WTC11 (cell line): ENCODE measurements at regions not wholly inside any gene's neighbourhood (a gene's known extent, or its start where the extent isn't known, plus 50 kb on each side); places are given as distances from the start of the nearest gene placed in this dataset.

ENCODE experiments used
- ATAC-seq: fragments of 200-7000 bp; cut with Tn5 transposase; 2 replicates; pipeline ENCODE4 v1.10.0; 2021; ENCODE audit warnings: mild to moderate bottlenecking, moderate library complexity
- CTCF ChIA-PET: fragments of 300-600 bp; sonication (Branson Sonifier 250); formaldehyde crosslinking; loops from one replicate; lab custom pipeline; 2021; ENCODE audit warnings: antibody characterized with exemption; lab: Charles Lee
- POLR2A ChIA-PET: fragments of 350-600 bp; sonication (Branson Sonifier 250); formaldehyde crosslinking; loops from one replicate; lab custom pipeline; 2021; ENCODE audit warnings: antibody characterized with exemption; lab: Charles Lee
- DNase-seq: peaks from one replicate; pipeline ENCODE4 v3.0.0; 2021; ENCODE audit warnings: low spot score
- H3K27ac Mint-ChIP-seq: 2 replicates; pipeline ENCODE4 v1.8.0; 2021; ENCODE audit warnings: mixed read lengths
- H3K27me3 Mint-ChIP-seq: 2 replicates; pipeline ENCODE4 v1.8.0; 2021; ENCODE audit warnings: low read depth, mild to moderate bottlenecking, moderate library complexity, mixed read lengths
- H3K36me3 Mint-ChIP-seq: 2 replicates; pipeline ENCODE4 v1.8.0; 2021; ENCODE audit warnings: mixed read lengths
- H3K4me1 Mint-ChIP-seq: 2 replicates; pipeline ENCODE4 v1.8.0; 2022; ENCODE audit warnings: mixed read lengths
- H3K4me3 Mint-ChIP-seq: 2 replicates; pipeline ENCODE4 v1.8.0; 2021; ENCODE audit warnings: mild to moderate bottlenecking, moderate library complexity, mixed read lengths
- H3K9me3 Mint-ChIP-seq: 2 replicates; pipeline ENCODE4 v1.8.0; 2021; ENCODE audit warnings: mixed read lengths
- ATF2 ChIP-seq: sonication (generic); formaldehyde crosslinking; IDR thresholded peaks from 2 replicates; pipeline ENCODE4 v1.8.1; 2022; ENCODE audit warnings: low read depth, missing genetic modification reagents, borderline replicate concordance
- CREM ChIP-seq: sonication (generic); formaldehyde crosslinking; IDR thresholded peaks from 2 replicates; pipeline ENCODE4 v1.8.1; 2022; ENCODE audit warnings: mild to moderate bottlenecking, missing genetic modification reagents, moderate library complexity
- E2F4 ChIP-seq: sonication (generic); formaldehyde crosslinking; IDR thresholded peaks from 2 replicates; pipeline ENCODE4 v1.8.1; 2022; ENCODE audit warnings: low read depth, mild to moderate bottlenecking, moderate library complexity, missing genetic modification reagents, borderline replicate concordance
- ESRRA ChIP-seq: sonication (generic); formaldehyde crosslinking; IDR thresholded peaks from 2 replicates; pipeline ENCODE4 v1.8.1; 2022; ENCODE audit warnings: mild to moderate bottlenecking, missing genetic modification reagents, borderline replicate concordance
- FOXP1 ChIP-seq: sonication (generic); formaldehyde crosslinking; IDR thresholded peaks from 2 replicates; pipeline ENCODE4 v1.8.0; 2022; ENCODE audit warnings: missing genetic modification reagents, mild to moderate bottlenecking, moderate library complexity, borderline replicate concordance
- GTF2I ChIP-seq: fragments of 250-450 bp; sonication (Bioruptor Pico); conservative IDR thresholded peaks from 2 replicates; pipeline ENCODE4 v1.4.0; 2021; ENCODE audit warnings: mild to moderate bottlenecking
- HMGA2 ChIP-seq: fragments of 250-450 bp; sonication (Bioruptor Pico); IDR thresholded peaks from 2 replicates; pipeline ENCODE4 v1.4.0; 2021; ENCODE audit warnings: mild to moderate bottlenecking, moderate library complexity
- IRF2 ChIP-seq: sonication (generic); formaldehyde crosslinking; IDR thresholded peaks from 2 replicates; pipeline ENCODE4 v1.8.0; 2022; ENCODE audit warnings: low read depth, missing genetic modification reagents, borderline replicate concordance
- JAZF1 ChIP-seq: fragments of 250-450 bp; sonication (Bioruptor Pico); IDR thresholded peaks from 2 replicates; pipeline ENCODE4 v1.9.0; 2021; ENCODE audit warnings: moderate library complexity, mild to moderate bottlenecking, inconsistent platforms
- JUN ChIP-seq: sonication (generic); formaldehyde crosslinking; IDR thresholded peaks from 2 replicates; pipeline ENCODE4 v1.8.0; 2023; ENCODE audit warnings: mild to moderate bottlenecking, missing genetic modification reagents
- MYBL2 ChIP-seq: sonication (generic); formaldehyde crosslinking; IDR thresholded peaks from 2 replicates; pipeline ENCODE4 v1.8.1; 2023; ENCODE audit warnings: mild to moderate bottlenecking, moderate library complexity, missing genetic modification reagents
- TCF7 ChIP-seq: sonication (generic); formaldehyde crosslinking; IDR thresholded peaks from 2 replicates; pipeline ENCODE4 v1.8.0; 2022; ENCODE audit warnings: mild to moderate bottlenecking, low read depth, missing genetic modification reagents, moderate library complexity
- TP53 ChIP-seq: sonication (generic); formaldehyde crosslinking; IDR thresholded peaks from 2 replicates; pipeline ENCODE4 v1.8.1; 2023; ENCODE audit warnings: mild to moderate bottlenecking, missing genetic modification reagents
- ZNF232 ChIP-seq: sonication (generic); formaldehyde crosslinking; IDR thresholded peaks from 2 replicates; pipeline ENCODE4 v1.8.0; 2022; ENCODE audit warnings: mild to moderate bottlenecking, missing genetic modification reagents
- ZNF532 ChIP-seq: fragments of 250-450 bp; sonication (Bioruptor Pico); IDR thresholded peaks from 2 replicates; pipeline ENCODE4 v1.9.0; 2021; ENCODE audit warnings: mild to moderate bottlenecking, borderline replicate concordance
- ZNF671 ChIP-seq: fragments of 250-450 bp; sonication (Bioruptor Pico); IDR thresholded peaks from 2 replicates; pipeline ENCODE4 v1.8.0; 2021; ENCODE audit warnings: mild to moderate bottlenecking
- TF ChIP-seq, protein P1 (sequence below): sonication (generic); formaldehyde crosslinking; IDR thresholded peaks from 2 replicates; pipeline ENCODE4 v1.8.0; 2022; ENCODE audit warnings: mild to moderate bottlenecking, missing genetic modification reagents
- TF ChIP-seq, protein P2 (sequence below): sonication (generic); formaldehyde crosslinking; conservative IDR thresholded peaks from 2 replicates; pipeline ENCODE4 v1.8.1; 2023; ENCODE audit warnings: mild to moderate bottlenecking, low read depth, missing genetic modification reagents, moderate library complexity

GRCh38 chr6:113190170-113190569, 667.0 kb upstream of the MARCKS start:
- ATAC-seq (peak; percentile 39; the same call in 1 of the 2 replicates), DNase-seq (peak; percentile 14)
- H3K4me1 Mint-ChIP-seq, result 0 out of 2 replicates have a peak, but pooled peaks cover under 1% of the 10 kb centered on the region
- POLR2A ChIA-PET, result no interaction called here
- no peaks in the 10 kb centered on the region for H3K9me3 Mint-ChIP-seq
- no peaks in the 10 kb centered on the region; the same call in 1 of the 2 replicates for H3K27me3 Mint-ChIP-seq
- no peak overlapping the region for H3K4me3 Mint-ChIP-seq
- TF ChIP-seq TP53 (CRISPR knock-in tag), result no peak
- TF ChIP-seq ZNF232 (CRISPR knock-in tag), result no peak
- no peak for TF ChIP-seq HMGA2 (CRISPR knock-in tag)
- no peak for TF ChIP-seq IRF2 (CRISPR knock-in tag)
- TF ChIP-seq E2F4 (CRISPR knock-in tag), result no peak
- TF ChIP-seq ZNF671 (CRISPR knock-in tag), result no peak
- TF ChIP-seq, protein P1, sequence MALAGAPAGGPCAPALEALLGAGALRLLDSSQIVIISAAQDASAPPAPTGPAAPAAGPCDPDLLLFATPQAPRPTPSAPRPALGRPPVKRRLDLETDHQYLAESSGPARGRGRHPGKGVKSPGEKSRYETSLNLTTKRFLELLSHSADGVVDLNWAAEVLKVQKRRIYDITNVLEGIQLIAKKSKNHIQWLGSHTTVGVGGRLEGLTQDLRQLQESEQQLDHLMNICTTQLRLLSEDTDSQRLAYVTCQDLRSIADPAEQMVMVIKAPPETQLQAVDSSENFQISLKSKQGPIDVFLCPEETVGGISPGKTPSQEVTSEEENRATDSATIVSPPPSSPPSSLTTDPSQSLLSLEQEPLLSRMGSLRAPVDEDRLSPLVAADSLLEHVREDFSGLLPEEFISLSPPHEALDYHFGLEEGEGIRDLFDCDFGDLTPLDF (CRISPR knock-in tag), result no peak
- TF ChIP-seq FOXP1, result no peak
- TF ChIP-seq ZNF532 (CRISPR knock-in tag), result no peak
- TF ChIP-seq TCF7 (CRISPR knock-in tag), result no peak
- no peak for TF ChIP-seq CREM (CRISPR knock-in tag)
- no peak for TF ChIP-seq GTF2I (CRISPR knock-in tag)
- TF ChIP-seq ATF2 (CRISPR knock-in tag), result no peak
- no peak for TF ChIP-seq JUN (CRISPR knock-in tag)
- CTCF ChIA-PET, result no interaction called here
- no peak overlapping the region for H3K27ac Mint-ChIP-seq
- no peaks in the 10 kb centered on the region for H3K36me3 Mint-ChIP-seq

GRCh38 chr6:113194090-113194489, 663.1 kb upstream of the MARCKS start:
- CTCF ChIA-PET, result no interaction called here
- no peak for DNase-seq
- Mint-ChIP-seq H3K4me1 (no peaks in the 10 kb centered on the region), H3K4me3 (no peak overlapping the region), H3K27ac (no peak overlapping the region), H3K36me3 (no peaks in the 10 kb centered on the region), H3K27me3 (no peaks in the 10 kb centered on the region; the same call in 1 of the 2 replicates), H3K9me3 (no peaks in the 10 kb centered on the region)
- POLR2A ChIA-PET, result no interaction called here
- ATAC-seq, result no peak
- TF ChIP-seq ZNF232 (CRISPR knock-in tag) (no peak), JAZF1 (CRISPR knock-in tag) (no peak), ESRRA (no peak), JUN (CRISPR knock-in tag) (no peak), MYBL2 (CRISPR knock-in tag) (no peak), ZNF532 (CRISPR knock-in tag) (no peak)
- TF ChIP-seq, protein P1 (CRISPR knock-in tag), result no peak
- TF ChIP-seq, protein P2, sequence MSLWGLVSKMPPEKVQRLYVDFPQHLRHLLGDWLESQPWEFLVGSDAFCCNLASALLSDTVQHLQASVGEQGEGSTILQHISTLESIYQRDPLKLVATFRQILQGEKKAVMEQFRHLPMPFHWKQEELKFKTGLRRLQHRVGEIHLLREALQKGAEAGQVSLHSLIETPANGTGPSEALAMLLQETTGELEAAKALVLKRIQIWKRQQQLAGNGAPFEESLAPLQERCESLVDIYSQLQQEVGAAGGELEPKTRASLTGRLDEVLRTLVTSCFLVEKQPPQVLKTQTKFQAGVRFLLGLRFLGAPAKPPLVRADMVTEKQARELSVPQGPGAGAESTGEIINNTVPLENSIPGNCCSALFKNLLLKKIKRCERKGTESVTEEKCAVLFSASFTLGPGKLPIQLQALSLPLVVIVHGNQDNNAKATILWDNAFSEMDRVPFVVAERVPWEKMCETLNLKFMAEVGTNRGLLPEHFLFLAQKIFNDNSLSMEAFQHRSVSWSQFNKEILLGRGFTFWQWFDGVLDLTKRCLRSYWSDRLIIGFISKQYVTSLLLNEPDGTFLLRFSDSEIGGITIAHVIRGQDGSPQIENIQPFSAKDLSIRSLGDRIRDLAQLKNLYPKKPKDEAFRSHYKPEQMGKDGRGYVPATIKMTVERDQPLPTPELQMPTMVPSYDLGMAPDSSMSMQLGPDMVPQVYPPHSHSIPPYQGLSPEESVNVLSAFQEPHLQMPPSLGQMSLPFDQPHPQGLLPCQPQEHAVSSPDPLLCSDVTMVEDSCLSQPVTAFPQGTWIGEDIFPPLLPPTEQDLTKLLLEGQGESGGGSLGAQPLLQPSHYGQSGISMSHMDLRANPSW, result no peak
